IMR-90 (cell line): ENCODE measurements at regions not wholly inside any gene's neighbourhood (a gene's known extent, or its start where the extent isn't known, plus 50 kb on each side); places are given as distances from the start of the nearest gene placed in this dataset.
A peak's percentile ranks its signal among the peaks of the same experiment; 100 is the strongest.

Source experiments
- ATAC-seq: fragments of 200-7000 bp; cut with Tn5 transposase; 2 replicates; pipeline ENCODE4 v1.9.1; 2020; ENCODE audit warnings: low read depth, mild to moderate bottlenecking, moderate library complexity
- BruUV-seq: library from RNA; stranded (reverse); fragments of 400-500 nt; replicated peaks from 2 replicates; lab custom pipeline; 2021; lab: Mats Ljungman, UMichigan
- CTCF ChIA-PET: fragments of 300-600 bp; formaldehyde crosslinking; extraction: SDS; loops from one replicate; lab custom pipeline; 2021; ENCODE audit warnings: antibody characterized with exemption; lab: Yijun Ruan, JAX
- POLR2A ChIA-PET: fragments of 300-600 bp; sonication (Branson Sonifier 250); formaldehyde crosslinking; loops from one replicate; lab custom pipeline; 2022; ENCODE audit warnings: antibody characterized with exemption; ENCODE audit not compliant: unreplicated experiment; lab: Charles Lee
- DNase-seq: peaks from one replicate; pipeline ENCODE4 v3.0.0; 2013
- H2AFZ ChIP-seq: replicated peaks from 2 replicates; pipeline ENCODE3; 2013; ENCODE audit warnings: low read length, mild to moderate bottlenecking; ENCODE audit not compliant: poor library complexity
- H2AK5ac ChIP-seq: 2 replicates; pipeline ENCODE4 v1.6.1; 2013; ENCODE audit warnings: low read depth, low read length, inconsistent platforms
- H2AK9ac ChIP-seq: replicated peaks from 2 replicates; pipeline ENCODE3; 2013; ENCODE audit warnings: mild to moderate bottlenecking, low read depth, low read length, moderate library complexity; ENCODE audit not compliant: poor library complexity
- H2BK120ac ChIP-seq: 2 replicates; pipeline ENCODE4 v1.6.1; 2013; ENCODE audit warnings: low read depth, low read length, inconsistent platforms
- H2BK15ac ChIP-seq: 3 replicates; pipeline ENCODE4 v1.6.1; 2013; ENCODE audit warnings: low read depth, low read length, inconsistent platforms
- H2BK20ac ChIP-seq: 2 replicates; pipeline ENCODE4 v1.6.1; 2013; ENCODE audit warnings: low read depth, mild to moderate bottlenecking, inconsistent platforms, low read length, moderate library complexity
- H2BK5ac ChIP-seq: 2 replicates; pipeline ENCODE4 v1.6.1; 2013; ENCODE audit warnings: mild to moderate bottlenecking, low read depth, low read length, inconsistent platforms; ENCODE audit not compliant: poor library complexity, severe bottlenecking
- H3K14ac ChIP-seq: replicated peaks from 2 replicates; pipeline ENCODE4 v1.6.1; 2013; ENCODE audit warnings: low read depth, low read length, inconsistent platforms
- H3K18ac ChIP-seq: 2 replicates; pipeline ENCODE4 v1.6.1; 2013; ENCODE audit warnings: low read depth, low read length, control low read depth
- H3K23ac ChIP-seq: 2 replicates; pipeline ENCODE4 v1.6.1; 2013; ENCODE audit warnings: low read depth, low read length, inconsistent platforms
- H3K27ac ChIP-seq: 2 replicates; pipeline ENCODE4 v1.5.1; 2013; ENCODE audit warnings: mild to moderate bottlenecking, control low read depth, low read length; ENCODE audit not compliant: insufficient read depth
- H3K27me3 ChIP-seq: 2 replicates; pipeline ENCODE4 v1.6.1; 2013; ENCODE audit warnings: low read length; ENCODE audit not compliant: control insufficient read depth, insufficient read depth
- H3K36me3 ChIP-seq: 2 replicates; pipeline ENCODE4 v1.6.1; 2013; ENCODE audit warnings: low read length, mixed read lengths; ENCODE audit not compliant: control insufficient read depth, insufficient read depth
- H3K4ac ChIP-seq: 2 replicates; pipeline ENCODE4 v1.6.1; 2013; ENCODE audit warnings: low read depth, low read length, inconsistent platforms
- H3K4me1 ChIP-seq: 2 replicates; pipeline ENCODE4 v1.6.1; 2013; ENCODE audit warnings: low read length, mixed read lengths; ENCODE audit not compliant: control insufficient read depth, insufficient read depth
- H3K4me2 ChIP-seq: 2 replicates; pipeline ENCODE4 v1.6.1; 2013; ENCODE audit warnings: low read depth, mild to moderate bottlenecking, control low read depth, low read length, moderate library complexity
- H3K4me3 ChIP-seq: 2 replicates; pipeline ENCODE4 v1.5.1; 2013; ENCODE audit warnings: low read depth, mild to moderate bottlenecking, control low read depth, low read length, moderate library complexity; ENCODE audit not compliant: insufficient read depth
- H3K56ac ChIP-seq: 2 replicates; pipeline ENCODE4 v1.6.1; 2013; ENCODE audit warnings: low read length, inconsistent platforms; ENCODE audit not compliant: insufficient read depth; ENCODE audit errors: extremely low read depth
- H3K79me1 ChIP-seq, 2 experiments: 2 replicates each; pipeline ENCODE4 v1.6.1; 2013; ENCODE audit warnings: low read length in 2 of 2, inconsistent platforms in 1 of 2, low read depth in 1 of 2
- H3K9ac ChIP-seq: 2 replicates; pipeline ENCODE4 v1.6.1; 2013; ENCODE audit warnings: low read depth, low read length, control low read depth
- H3K9me1 ChIP-seq: 2 replicates; pipeline ENCODE4 v1.6.1; 2013; ENCODE audit warnings: low read length, inconsistent platforms; ENCODE audit not compliant: insufficient read depth
- H3K9me3 ChIP-seq: 2 replicates; pipeline ENCODE4 v1.6.1; 2013; ENCODE audit warnings: low read length; ENCODE audit not compliant: control insufficient read depth, insufficient read depth
- H4K20me1 ChIP-seq: 2 replicates; pipeline ENCODE4 v1.6.1; 2013; ENCODE audit warnings: low read length, inconsistent platforms; ENCODE audit not compliant: insufficient read depth
- H4K5ac ChIP-seq: 2 replicates; pipeline ENCODE4 v1.6.1; 2013; ENCODE audit warnings: mild to moderate bottlenecking, low read depth, low read length, control low read depth
- H4K8ac ChIP-seq, 2 experiments: 2 replicates each; pipeline ENCODE4 v1.6.1; 2013; ENCODE audit warnings: low read depth in 2 of 2, low read length in 2 of 2, control low read depth in 1 of 2, inconsistent platforms in 1 of 2
- H4K91ac ChIP-seq: 2 replicates; pipeline ENCODE4 v1.6.1; 2013; ENCODE audit warnings: low read depth, low read length, inconsistent platforms; ENCODE audit not compliant: insufficient read depth
- CEBPB ChIP-seq: IDR thresholded peaks from 2 replicates; pipeline ENCODE4 v1.6.1; 2012; ENCODE audit warnings: low read depth, low read length, improper control_type of control experiment
- FOS ChIP-seq: fragments of 150-350 bp; IDR thresholded peaks from 2 replicates; pipeline ENCODE4 v1.6.1; 2016; ENCODE audit warnings: low read depth, low read length
- MXI1 ChIP-seq: IDR thresholded peaks from 2 replicates; pipeline ENCODE4 v1.6.1; 2012; ENCODE audit warnings: low read depth, mild to moderate bottlenecking, low read length, moderate library complexity, borderline replicate concordance
- WGBS, 2 experiments: methylation state at CpG; one replicate each; pipeline versions ENCODE4 v1.1.5 to v1.1.7; 2013; ENCODE audit warnings: missing lambda C conversion rate in 2 of 2; ENCODE audit not compliant: insufficient read length in 1 of 2; ENCODE audit errors: extremely low coverage in 2 of 2; 5-methylcytosine and 5-hydroxymethylcytosine counted together
- dilution Hi-C: fragments of 300-500 bp; cut with HindIII; formaldehyde crosslinking; loops from one replicate; pipeline ENCODE4 v1.14.3; 2018; ENCODE audit warnings: low sequenced_read_pairs; ENCODE audit not compliant: unreplicated experiment
- in situ Hi-C: fragments of 300-500 bp; cut with MboI; formaldehyde crosslinking; loops from 3 replicates; pipeline ENCODE4 v1.14.3; 2019; ENCODE audit warnings: low sequenced_read_pairs, inconsistent platforms, mixed read lengths
- intact Hi-C: fragments of 100-400 bp; cut with micrococcal nuclease; formaldehyde crosslinking; loops from 2 replicates; pipeline ENCODE4 v1.10.0; 2022

- H4K91ac ChIP-seq: peak overlapping the region; percentile 54; the same call in 1 of the 2 replicates
- no peak overlapping the region for H2AK9ac ChIP-seq
- H3K9ac ChIP-seq: no peak overlapping the region
- H2BK120ac ChIP-seq: peak overlapping the region; percentile 30; the same call in 1 of the 2 replicates
- H2BK20ac ChIP-seq: 0 out of 2 replicates have a peak overlapping the region, but pooled peaks have one; percentile 46
- no peak overlapping the region for H2BK5ac ChIP-seq
- H3K4me2 ChIP-seq: no peak overlapping the region
- DNase-seq (peak; percentile 69), ATAC-seq (peak; percentile 41)
- H3K27me3 ChIP-seq: no peaks in the 10 kb centered on the region
- H2BK15ac ChIP-seq: peak overlapping the region; percentile 54; the same call in 2 of the 3 replicates
- H3K23ac ChIP-seq: no peak overlapping the region
- TF ChIP-seq CEBPB (peak; percentile 74), MXI1 (no peak), FOS (peak; percentile 41; the same call in 1 of the 2 replicates)
- no CpG with 5 or more reads among the region's 1 CpG for WGBS, 2 experiments
- peak overlapping the region; percentile 24; the same call in 1 of the 2 replicates for H2AK5ac ChIP-seq
- no peak overlapping the region for H3K18ac ChIP-seq
- H3K4me3 ChIP-seq: no peak overlapping the region
- H3K56ac ChIP-seq: no peak overlapping the region
- no peak overlapping the region for H3K27ac ChIP-seq
- intact Hi-C loops (no loop called here), in situ Hi-C loops (no loop called here), dilution Hi-C loops (no loop called here)
- H2AFZ ChIP-seq: no peak overlapping the region
- ChIA-PET POLR2A (no interaction called here), CTCF (interaction anchor here (0.6 kb wide), 1 partner anchor 74 kb away, joined by 3 read pairs; no protein-coding TSS in a partner anchor)
- H3K79me1 ChIP-seq: no peaks in the 10 kb centered on the region
- H3K9me1 ChIP-seq: peaks cover 6% of the 10 kb centered on the region
- no peaks in the 10 kb centered on the region for H4K20me1 ChIP-seq
- no peaks in the 10 kb centered on the region for H3K9me3 ChIP-seq
- H4K8ac ChIP-seq: no peak overlapping the region
- no TSS peak for BruUV-seq
- H4K5ac ChIP-seq: no peak overlapping the region
- no peaks in the 10 kb centered on the region for H3K36me3 ChIP-seq
- H3K4me1 ChIP-seq: peaks cover 8% of the 10 kb centered on the region
- H3K14ac ChIP-seq: peak overlapping the region; percentile 50; the same call in 1 of the 2 replicates
- H3K4ac ChIP-seq: peak overlapping the region; percentile 48; the same call in 1 of the 2 replicates
Measured at GRCh38 chr2:217077831-217078407, 218.1 kb upstream of the TNP1 start.
